Eye (tissue), 1 donor: ENCODE measurements at regions not wholly inside any gene's neighbourhood (a gene's known extent, or its start where the extent isn't known, plus 50 kb on each side); places are given as distances from the start of the nearest gene placed in this dataset.

Experiments
- DNase-seq: peaks from one replicate; pipeline ENCODE4 v3.0.0-alpha.2; 2015

DNA sequence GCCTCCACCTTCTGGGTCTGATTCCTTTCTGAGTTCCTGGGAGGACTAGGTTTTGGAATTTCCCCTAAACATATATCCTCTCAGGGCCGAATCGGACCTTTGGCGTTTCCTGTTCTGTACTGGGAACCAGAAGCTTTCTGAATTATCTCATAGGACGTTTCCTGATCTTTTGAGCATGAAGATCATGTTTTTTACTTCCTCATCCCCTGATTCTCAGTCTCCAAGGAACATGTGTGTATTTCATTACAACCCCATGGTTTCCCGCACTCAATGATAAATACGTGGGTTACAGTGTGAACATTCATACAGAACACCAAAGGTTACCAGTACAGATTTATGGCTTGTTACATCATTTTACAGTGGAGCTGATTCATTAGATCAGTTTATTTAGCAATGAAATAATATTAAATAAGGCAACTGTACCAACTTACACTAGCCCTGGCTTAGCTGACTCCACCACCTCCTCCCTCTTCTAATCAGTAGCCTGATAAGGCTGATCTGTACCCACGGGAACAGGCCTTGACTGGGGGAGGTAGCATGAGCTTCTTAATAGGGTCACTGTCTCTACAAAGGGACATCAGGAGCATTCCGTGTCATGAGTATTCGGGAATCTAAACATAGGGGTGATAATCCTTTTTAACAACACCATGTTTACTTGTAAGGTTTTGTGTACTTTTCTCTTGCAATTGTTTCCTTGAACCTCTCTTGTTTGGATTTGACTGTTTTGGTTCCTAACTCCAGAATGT, 57.8 kb upstream of the ERRFI1 start:
- no peak for DNase-seq

DNA sequence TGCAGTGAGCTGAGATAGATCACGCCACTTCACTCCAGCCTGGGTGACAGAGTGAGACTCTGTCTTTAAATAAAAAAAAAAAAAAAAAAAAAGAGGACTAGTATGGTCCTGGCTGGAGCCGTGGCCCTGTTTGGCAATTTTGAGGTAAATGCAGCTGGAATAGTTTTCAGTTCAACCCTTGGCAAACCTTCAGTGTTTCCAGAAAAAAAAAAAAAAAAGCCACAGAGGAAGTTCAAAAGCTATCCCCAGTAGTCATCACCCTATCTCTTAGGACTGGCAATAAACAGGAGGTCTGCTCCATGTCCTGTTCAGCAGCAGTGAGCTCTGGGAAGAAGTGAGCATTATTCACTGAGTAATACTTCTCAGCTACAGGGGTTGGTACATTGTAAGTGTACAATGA, 56.8 kb upstream of the ERRFI1 start:
- no peak for DNase-seq

DNA sequence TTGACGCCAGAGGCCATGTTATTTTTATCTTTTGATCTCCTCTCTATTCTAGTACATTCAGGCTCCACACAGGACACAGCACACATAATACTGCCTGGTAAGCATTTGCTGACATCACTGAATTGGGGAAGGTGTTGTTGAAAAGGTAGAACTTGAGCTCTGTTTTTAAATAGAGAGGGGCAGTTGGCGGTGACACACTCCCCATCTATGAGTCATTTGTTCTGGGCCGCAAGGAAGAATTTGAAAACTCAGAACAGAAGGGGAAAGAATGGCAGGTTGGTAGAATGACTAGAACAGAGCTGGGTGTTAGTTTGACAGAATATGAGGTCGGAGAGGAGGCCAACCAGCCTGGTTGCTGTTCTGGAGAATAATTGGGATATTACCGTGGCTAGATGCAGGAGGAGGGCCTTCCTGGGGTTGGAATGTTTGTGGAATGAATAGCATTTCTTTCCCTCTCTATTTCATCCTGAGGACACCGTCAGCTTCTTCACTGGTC, 52.1 kb upstream of the ERRFI1 start:
- DNase-seq = peak; percentile 25

DNA sequence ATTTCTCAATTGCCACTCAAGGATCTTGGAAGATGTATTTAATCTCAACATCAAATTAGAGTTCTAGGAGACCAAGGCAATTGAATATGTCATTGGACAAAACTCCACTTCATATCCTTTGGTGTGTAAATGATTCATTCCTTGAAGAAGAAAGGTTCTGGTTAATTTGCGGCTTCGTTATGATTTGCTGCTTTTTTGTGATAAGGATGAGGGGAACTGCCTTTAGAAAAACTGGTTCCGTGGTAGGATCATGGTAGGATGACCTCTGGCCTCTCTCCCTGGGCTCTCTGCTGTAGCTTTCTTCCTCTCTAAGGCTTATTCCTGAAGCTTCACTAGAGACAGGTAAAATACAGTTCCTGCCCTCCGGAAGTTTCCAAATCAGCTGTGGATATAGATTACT, 51.5 kb upstream of the ERRFI1 start:
- no peak for DNase-seq

DNA sequence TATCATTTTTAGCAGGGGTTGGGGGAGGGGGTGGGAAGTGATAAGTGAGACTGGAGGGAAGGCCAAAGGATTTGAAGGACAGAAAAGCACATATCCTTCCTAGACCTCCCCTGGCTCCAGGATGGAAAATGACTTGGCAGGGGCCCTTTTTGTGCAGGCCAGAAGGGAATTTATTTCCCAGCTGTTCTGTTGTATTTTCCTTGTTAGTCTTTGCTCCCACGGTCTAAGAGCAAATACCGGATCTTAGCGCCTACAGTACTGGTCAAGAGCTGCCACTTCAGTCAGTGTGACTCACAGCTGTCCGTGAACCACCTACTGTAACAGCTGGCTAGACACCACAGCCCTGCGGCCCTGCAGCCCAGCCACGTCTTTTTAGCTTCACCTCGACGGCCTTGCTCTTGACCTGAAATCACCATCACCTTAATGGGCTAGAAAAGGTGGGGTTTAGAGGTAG, 51.0 kb upstream of the ERRFI1 start:
- DNase-seq = peak; percentile 30

DNA sequence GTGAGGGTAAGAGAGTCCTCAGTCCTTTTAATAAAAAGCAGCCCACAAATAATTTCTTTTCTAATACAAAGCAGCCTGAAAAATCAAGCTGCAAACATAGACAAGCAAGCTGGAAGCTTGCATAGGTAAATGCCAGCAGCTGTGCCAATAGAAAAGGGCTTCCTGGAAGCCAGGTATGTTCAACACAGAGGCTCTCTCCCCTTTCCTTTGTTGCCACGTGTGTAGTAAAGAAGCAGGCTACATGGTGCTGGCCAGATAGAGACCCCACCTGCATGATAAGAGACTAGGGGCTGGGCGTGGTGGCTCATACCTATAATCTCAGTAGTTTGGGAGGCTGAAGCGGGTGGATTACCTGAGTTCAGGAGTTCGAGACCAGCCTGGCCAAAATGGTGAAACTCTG, 50.1 kb upstream of the ERRFI1 start:
- no peak for DNase-seq
